ENCODE measurements at regions not wholly inside any gene's neighbourhood (a gene's known extent, or its start where the extent isn't known, plus 50 kb on each side); places are given as distances from the start of the nearest gene placed in this dataset.

DNA sequence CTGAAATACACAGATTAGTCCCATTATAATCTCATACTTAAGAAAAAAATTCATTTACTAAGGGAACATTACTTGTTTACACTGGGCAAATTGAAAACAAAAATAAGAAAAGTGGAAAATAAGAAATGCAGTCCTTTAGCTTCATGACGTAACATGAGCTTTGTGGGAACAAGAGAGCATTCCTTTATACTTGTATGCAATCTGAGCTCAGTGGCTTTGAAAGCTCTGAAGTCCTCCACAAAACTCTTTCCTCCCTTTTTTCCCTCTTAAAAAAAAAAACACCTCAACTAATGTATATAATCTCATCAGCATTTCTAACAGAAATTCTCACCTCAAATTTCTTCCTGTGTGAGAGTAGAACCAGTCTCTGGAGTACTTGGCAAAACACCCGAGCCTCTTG, 76.9 kb upstream of the OTX2 start:
- peaks cover 8% of the 10 kb centered on the region for H3K27me3 ChIP-seq (ENCODE audit: control insufficient read depth, insufficient read depth, low read length)
- TF ChIP-seq, protein P1, sequence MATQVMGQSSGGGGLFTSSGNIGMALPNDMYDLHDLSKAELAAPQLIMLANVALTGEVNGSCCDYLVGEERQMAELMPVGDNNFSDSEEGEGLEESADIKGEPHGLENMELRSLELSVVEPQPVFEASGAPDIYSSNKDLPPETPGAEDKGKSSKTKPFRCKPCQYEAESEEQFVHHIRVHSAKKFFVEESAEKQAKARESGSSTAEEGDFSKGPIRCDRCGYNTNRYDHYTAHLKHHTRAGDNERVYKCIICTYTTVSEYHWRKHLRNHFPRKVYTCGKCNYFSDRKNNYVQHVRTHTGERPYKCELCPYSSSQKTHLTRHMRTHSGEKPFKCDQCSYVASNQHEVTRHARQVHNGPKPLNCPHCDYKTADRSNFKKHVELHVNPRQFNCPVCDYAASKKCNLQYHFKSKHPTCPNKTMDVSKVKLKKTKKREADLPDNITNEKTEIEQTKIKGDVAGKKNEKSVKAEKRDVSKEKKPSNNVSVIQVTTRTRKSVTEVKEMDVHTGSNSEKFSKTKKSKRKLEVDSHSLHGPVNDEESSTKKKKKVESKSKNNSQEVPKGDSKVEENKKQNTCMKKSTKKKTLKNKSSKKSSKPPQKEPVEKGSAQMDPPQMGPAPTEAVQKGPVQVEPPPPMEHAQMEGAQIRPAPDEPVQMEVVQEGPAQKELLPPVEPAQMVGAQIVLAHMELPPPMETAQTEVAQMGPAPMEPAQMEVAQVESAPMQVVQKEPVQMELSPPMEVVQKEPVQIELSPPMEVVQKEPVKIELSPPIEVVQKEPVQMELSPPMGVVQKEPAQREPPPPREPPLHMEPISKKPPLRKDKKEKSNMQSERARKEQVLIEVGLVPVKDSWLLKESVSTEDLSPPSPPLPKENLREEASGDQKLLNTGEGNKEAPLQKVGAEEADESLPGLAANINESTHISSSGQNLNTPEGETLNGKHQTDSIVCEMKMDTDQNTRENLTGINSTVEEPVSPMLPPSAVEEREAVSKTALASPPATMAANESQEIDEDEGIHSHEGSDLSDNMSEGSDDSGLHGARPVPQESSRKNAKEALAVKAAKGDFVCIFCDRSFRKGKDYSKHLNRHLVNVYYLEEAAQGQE (IDR thresholded peaks at IDR 0.05; ENCODE audit: insufficient read depth in 1 of 2, low read depth in 2 of 2, low read length in 1 of 2) = no peak
- TF ChIP-seq TCF7L2 (IDR thresholded peaks at IDR 0.05; ENCODE audit: low read depth, low read length) = no peak
- TF ChIP-seq, protein P2, sequence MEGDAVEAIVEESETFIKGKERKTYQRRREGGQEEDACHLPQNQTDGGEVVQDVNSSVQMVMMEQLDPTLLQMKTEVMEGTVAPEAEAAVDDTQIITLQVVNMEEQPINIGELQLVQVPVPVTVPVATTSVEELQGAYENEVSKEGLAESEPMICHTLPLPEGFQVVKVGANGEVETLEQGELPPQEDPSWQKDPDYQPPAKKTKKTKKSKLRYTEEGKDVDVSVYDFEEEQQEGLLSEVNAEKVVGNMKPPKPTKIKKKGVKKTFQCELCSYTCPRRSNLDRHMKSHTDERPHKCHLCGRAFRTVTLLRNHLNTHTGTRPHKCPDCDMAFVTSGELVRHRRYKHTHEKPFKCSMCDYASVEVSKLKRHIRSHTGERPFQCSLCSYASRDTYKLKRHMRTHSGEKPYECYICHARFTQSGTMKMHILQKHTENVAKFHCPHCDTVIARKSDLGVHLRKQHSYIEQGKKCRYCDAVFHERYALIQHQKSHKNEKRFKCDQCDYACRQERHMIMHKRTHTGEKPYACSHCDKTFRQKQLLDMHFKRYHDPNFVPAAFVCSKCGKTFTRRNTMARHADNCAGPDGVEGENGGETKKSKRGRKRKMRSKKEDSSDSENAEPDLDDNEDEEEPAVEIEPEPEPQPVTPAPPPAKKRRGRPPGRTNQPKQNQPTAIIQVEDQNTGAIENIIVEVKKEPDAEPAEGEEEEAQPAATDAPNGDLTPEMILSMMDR (IDR thresholded peaks at IDR 0.05) = no peak
- TF ChIP-seq SIN3A (IDR thresholded peaks at IDR 0.05; ENCODE audit: borderline replicate concordance, insufficient read depth, low read depth, low read length) = no peak
- TF ChIP-seq POLR2AphosphoS5 (IDR thresholded peaks at IDR 0.05; ENCODE audit: low read depth, low read length) = no peak
- H3K36me3 ChIP-seq (ENCODE audit: control insufficient read depth, insufficient read depth, low read length) = no peaks in the 10 kb centered on the region
- DNase-seq (ENCODE audit: low read depth, low spot score) = no peak
- ChIA-PET POLR2A (no interaction called here), CTCF (no interaction called here)
- intact Hi-C loops (cut with micrococcal nuclease; ENCODE audit: unreplicated experiment) (no loop called here), in situ Hi-C loops (cut with HindIII; ENCODE audit: low pct_unique_long_range_greater_than_20kb, low sequenced_read_pairs) (no loop called here)
- no peak for ATAC-seq
- H3K4me1 ChIP-seq (ENCODE audit: control insufficient read depth, insufficient read depth, low read length) = no peaks in the 10 kb centered on the region
- H3K27ac ChIP-seq (ENCODE audit: low read length) = no peak overlapping the region
- H3K4me3 ChIP-seq (ENCODE audit: low read depth in 2 of 2, low read length in 2 of 2) = no peak overlapping the region
- no TSS peak for BruUV-seq (replicated peaks)
- no peaks in the 10 kb centered on the region for H3K9me3 ChIP-seq (ENCODE audit: control insufficient read depth, insufficient read depth, low read depth, low read length)

GRCh38 chr14:56886471-56887062, 76.3 kb upstream of the OTX2 start:
- ChIA-PET CTCF (no interaction called here), POLR2A (no interaction called here)
- no peak for ATAC-seq
- BruUV-seq (replicated peaks) = no TSS peak
- intact Hi-C loops (cut with micrococcal nuclease; ENCODE audit: unreplicated experiment) (no loop called here), in situ Hi-C loops (cut with HindIII; ENCODE audit: low pct_unique_long_range_greater_than_20kb, low sequenced_read_pairs) (no loop called here)
- Histone ChIP-seq H3K27ac (ENCODE audit: low read length) (no peak overlapping the region), H3K27me3 (ENCODE audit: control insufficient read depth, insufficient read depth, low read length) (peaks cover 5% of the 10 kb centered on the region), H3K4me3 (ENCODE audit: low read depth in 2 of 2, low read length in 2 of 2) (no peak overlapping the region), H3K36me3 (ENCODE audit: control insufficient read depth, insufficient read depth, low read length) (no peaks in the 10 kb centered on the region), H3K9me3 (ENCODE audit: control insufficient read depth, insufficient read depth, low read depth, low read length) (no peaks in the 10 kb centered on the region), H3K4me1 (ENCODE audit: control insufficient read depth, insufficient read depth, low read length) (no peaks in the 10 kb centered on the region)
- no peak for DNase-seq (ENCODE audit: low read depth, low spot score)
- TF ChIP-seq POLR2AphosphoS5 (IDR thresholded peaks at IDR 0.05; ENCODE audit: low read depth, low read length) (no peak), SIN3A (IDR thresholded peaks at IDR 0.05; ENCODE audit: borderline replicate concordance, insufficient read depth, low read depth, low read length) (no peak)
- TF ChIP-seq, protein P1 (IDR thresholded peaks at IDR 0.05; ENCODE audit: insufficient read depth in 1 of 2, low read depth in 2 of 2, low read length in 1 of 2) = no peak
- TF ChIP-seq, protein P2 (IDR thresholded peaks at IDR 0.05) = no peak
